HepG2 (cell line): ENCODE measurements at regions not wholly inside any gene's neighbourhood (a gene's known extent, or its start where the extent isn't known, plus 50 kb on each side); places are given as distances from the start of the nearest gene placed in this dataset.

Experiments used
- CHD4 ChIP-seq: fragments of 200-600 bp; sonication (generic); IDR thresholded peaks from 2 replicates; pipeline ENCODE4 v1.7.0; 2017; ENCODE audit warnings: mild to moderate bottlenecking, low read length, borderline replicate concordance
- ELF1 ChIP-seq: sonication (generic); formaldehyde crosslinking; IDR thresholded peaks from 2 replicates; pipeline ENCODE4 v1.4.0; 2020; ENCODE audit warnings: missing genetic modification reagents
- FOXM1 ChIP-seq: sonication (generic); formaldehyde crosslinking; IDR thresholded peaks from 2 replicates; pipeline ENCODE4 v1.5.0; 2020; ENCODE audit warnings: missing genetic modification reagents
- HNRNPK ChIP-seq: fragments of 200-400 bp; formaldehyde crosslinking; IDR thresholded peaks from 2 replicates; pipeline ENCODE4 v1.6.1; 2018; ENCODE audit warnings: low read length, low read depth, moderate library complexity, mild to moderate bottlenecking; ENCODE audit not compliant: poor library complexity, severe bottlenecking
- MXD1 ChIP-seq: sonication (generic); formaldehyde crosslinking; IDR thresholded peaks from 2 replicates; pipeline ENCODE4 v1.4.0; 2020; ENCODE audit warnings: mild to moderate bottlenecking, missing genetic modification reagents
- POLR2A ChIP-seq, 2 experiments: IDR thresholded peaks; 2 replicates each; pipeline ENCODE4 v1.6.1; 2011; ENCODE audit warnings: low read depth in 2 of 2, low read length in 2 of 2, mild to moderate bottlenecking in 1 of 2, moderate library complexity in 1 of 2; ENCODE audit not compliant: insufficient read depth in 1 of 2
- POLR2AphosphoS2 ChIP-seq: IDR thresholded peaks from 2 replicates; pipeline ENCODE4 v1.6.1; 2011; ENCODE audit warnings: low read depth, low read length, improper control_type of control experiment
- POLR2AphosphoS5 ChIP-seq: IDR thresholded peaks from 2 replicates; pipeline ENCODE4 v1.6.1; 2012; ENCODE audit warnings: low read depth, low read length
- STAG1 ChIP-seq: sonication (generic); formaldehyde crosslinking; IDR thresholded peaks from 2 replicates; pipeline ENCODE4 v1.4.0; 2020; ENCODE audit warnings: missing genetic modification reagents
- ZBTB21 ChIP-seq: sonication (generic); formaldehyde crosslinking; IDR thresholded peaks from 2 replicates; pipeline ENCODE4 v1.4.0; 2020; ENCODE audit warnings: missing genetic modification reagents
- ZNF3 ChIP-seq: IDR thresholded peaks from 2 replicates; pipeline ENCODE4 v1.7.0; 2017; ENCODE audit warnings: inconsistent platforms
- ZNF33B ChIP-seq: sonication (generic); formaldehyde crosslinking; IDR thresholded peaks from 2 replicates; pipeline ENCODE4 v1.5.1; 2020; ENCODE audit warnings: mild to moderate bottlenecking, missing genetic modification reagents
- ZNF446 ChIP-seq: sonication (generic); formaldehyde crosslinking; IDR thresholded peaks from 2 replicates; pipeline ENCODE4 v1.5.0; 2020; ENCODE audit warnings: mild to moderate bottlenecking, missing genetic modification reagents

DNA sequence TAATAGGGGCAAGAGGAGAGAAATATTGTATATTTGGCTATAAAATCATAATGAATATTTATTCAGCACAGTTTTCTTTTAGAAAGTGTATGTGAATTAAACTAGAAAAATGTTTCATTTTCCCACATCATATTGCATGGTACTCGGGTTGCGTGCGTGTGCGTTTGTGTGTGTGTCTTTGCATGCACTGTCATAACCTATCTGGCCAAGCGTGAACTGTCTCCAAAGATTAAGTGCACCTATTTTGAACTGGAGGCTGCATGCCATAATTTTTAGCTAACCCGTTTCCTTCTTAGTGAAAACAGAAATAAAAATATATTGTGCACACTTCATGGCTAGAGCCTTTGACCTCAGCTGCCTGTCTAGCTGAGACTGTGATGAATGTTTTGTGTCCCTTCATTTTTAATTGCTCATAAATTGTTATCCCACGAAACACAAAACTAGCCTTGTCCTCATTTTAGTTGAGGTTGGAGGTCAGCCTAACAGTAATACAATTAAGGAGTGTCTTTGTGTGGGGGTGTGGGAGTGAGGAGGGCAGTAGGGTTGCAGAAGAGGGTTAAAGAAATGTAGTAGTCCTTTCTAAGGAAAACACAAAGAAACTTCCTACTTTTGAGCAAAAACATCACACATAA lies 336.1 kb upstream of the POU3F2 start:
- TF ChIP-seq STAG1 (CRISPR knock-in tag) (no peak), ZNF33B (CRISPR knock-in tag) (no peak), MXD1 (no peak), POLR2AphosphoS5 (no peak), HNRNPK (no peak), ZNF3 (no peak), POLR2A (IDR thresholded peaks at IDR 0.05; ENCODE audit: insufficient read depth in 1 of 2, low read depth in 2 of 2, low read length in 2 of 2) (no peak), ZBTB21 (CRISPR knock-in tag) (no peak), POLR2AphosphoS2 (no peak), ZNF446 (CRISPR knock-in tag) (no peak), ELF1 (CRISPR knock-in tag) (no peak), CHD4 (no peak), FOXM1 (CRISPR knock-in tag) (no peak)
